Mucosa of rectum (tissue), 2 donors: ENCODE measurements at regions not wholly inside any gene's neighbourhood (a gene's known extent, or its start where the extent isn't known, plus 50 kb on each side); places are given as distances from the start of the nearest gene placed in this dataset.

Experiments
- H3K27ac ChIP-seq, 2 donors: one replicate each; pipeline ENCODE4 v1.7.0; 2013; ENCODE audit warnings: inconsistent platforms in 2 of 2, low read depth in 2 of 2, low read length in 2 of 2
- H3K27me3 ChIP-seq, 2 donors: one replicate each; pipeline ENCODE4 v1.7.0; 2013; ENCODE audit warnings: low read length in 2 of 2; ENCODE audit not compliant: control insufficient read depth in 2 of 2, insufficient read depth in 2 of 2
- H3K36me3 ChIP-seq, 2 donors: one replicate each; pipeline ENCODE4 v1.7.0; 2013; ENCODE audit warnings: low read length in 2 of 2; ENCODE audit not compliant: control insufficient read depth in 2 of 2, insufficient read depth in 2 of 2
- H3K4me1 ChIP-seq, 2 donors: one replicate each; pipeline ENCODE4 v1.7.0; 2013; ENCODE audit warnings: low read length in 2 of 2, mild to moderate bottlenecking in 1 of 2; ENCODE audit not compliant: control insufficient read depth in 2 of 2, insufficient read depth in 2 of 2
- H3K4me3 ChIP-seq, 2 donors: one replicate each; pipeline ENCODE4 v1.7.0; 2013; ENCODE audit warnings: low read length in 2 of 2
- H3K9ac ChIP-seq, 2 donors: one replicate each; pipeline ENCODE4 v1.7.0; 2013; ENCODE audit warnings: low read length in 2 of 2, low read depth in 1 of 2, mild to moderate bottlenecking in 1 of 2
- H3K9me3 ChIP-seq, 2 donors: one replicate each; pipeline ENCODE4 v1.7.0; 2013; ENCODE audit warnings: low read length in 2 of 2; ENCODE audit not compliant: control insufficient read depth in 2 of 2
- donor health status: healthy.
- donor health status: Normal muscosa, but diverticular disease.

- Histone ChIP-seq H3K27me3 (no peaks in the 10 kb centered on the region), H3K4me1 (no peaks in the 10 kb centered on the region), H3K9me3 (no peaks in the 10 kb centered on the region), H3K27ac (no peak overlapping the region), H3K36me3 (no peaks in the 10 kb centered on the region), H3K9ac (no peak overlapping the region), H3K4me3 (no peak overlapping the region)
These were observed 302.5 kb downstream of the BMPER start for GRCh38 chr7:34207810-34208209.

- no peaks in the 10 kb centered on the region for H3K27me3 ChIP-seq
- H3K4me3 ChIP-seq, result no peak overlapping the region
- no peaks in the 10 kb centered on the region for H3K4me1 ChIP-seq
- no peak overlapping the region for H3K9ac ChIP-seq
- H3K36me3 ChIP-seq, result no peaks in the 10 kb centered on the region
- H3K27ac ChIP-seq, result no peak overlapping the region
- H3K9me3 ChIP-seq, result no peaks in the 10 kb centered on the region
These were observed 303.7 kb downstream of the BMPER start for GRCh38 chr7:34208878-34209621.

- H3K27ac ChIP-seq, result no peak overlapping the region
- H3K9ac ChIP-seq, result no peak overlapping the region
- H3K9me3 ChIP-seq, result no peaks in the 10 kb centered on the region
- no peak overlapping the region for H3K4me3 ChIP-seq
- no peaks in the 10 kb centered on the region for H3K36me3 ChIP-seq
- no peaks in the 10 kb centered on the region for H3K27me3 ChIP-seq
- H3K4me1 ChIP-seq, result no peaks in the 10 kb centered on the region
These were observed 305.7 kb downstream of the BMPER start for GRCh38 chr7:34211018-34211417.

- Histone ChIP-seq H3K36me3 (no peaks in the 10 kb centered on the region), H3K27ac (no peak overlapping the region), H3K27me3 (no peaks in the 10 kb centered on the region), H3K9me3 (no peaks in the 10 kb centered on the region), H3K9ac (no peak overlapping the region), H3K4me1 (no peaks in the 10 kb centered on the region), H3K4me3 (no peak overlapping the region)
These were observed 312.6 kb downstream of the BMPER start for GRCh38 chr7:34217972-34218371.

GRCh38 chr7:34219153-34219718 lies 313.9 kb downstream of the BMPER start:
- H3K27ac ChIP-seq, result no peak overlapping the region
- H3K4me1 ChIP-seq, result no peaks in the 10 kb centered on the region
- H3K9ac ChIP-seq, result no peak overlapping the region
- H3K9me3 ChIP-seq, result no peaks in the 10 kb centered on the region
- no peaks in the 10 kb centered on the region for H3K27me3 ChIP-seq
- no peaks in the 10 kb centered on the region for H3K36me3 ChIP-seq
- H3K4me3 ChIP-seq, result no peak overlapping the region

- no peak overlapping the region for H3K4me3 ChIP-seq
- no peaks in the 10 kb centered on the region for H3K27me3 ChIP-seq
- H3K9me3 ChIP-seq, result no peaks in the 10 kb centered on the region
- H3K27ac ChIP-seq, result no peak overlapping the region
- no peaks in the 10 kb centered on the region for H3K36me3 ChIP-seq
- no peaks in the 10 kb centered on the region for H3K4me1 ChIP-seq
- no peak overlapping the region for H3K9ac ChIP-seq
These were observed 315.3 kb downstream of the BMPER start for GRCh38 chr7:34220506-34221185.

GRCh38 chr7:34222316-34222715 lies 317.0 kb downstream of the BMPER start:
- Histone ChIP-seq H3K4me3 (no peak overlapping the region), H3K9ac (no peak overlapping the region), H3K27ac (no peak overlapping the region), H3K9me3 (no peaks in the 10 kb centered on the region), H3K27me3 (no peaks in the 10 kb centered on the region), H3K4me1 (no peaks in the 10 kb centered on the region), H3K36me3 (no peaks in the 10 kb centered on the region)

- H3K27me3 ChIP-seq, result no peaks in the 10 kb centered on the region
- H3K4me3 ChIP-seq, result no peak overlapping the region
These were observed 317.4 kb downstream of the BMPER start for GRCh38 chr7:34222722-34223121.

GRCh38 chr7:34224281-34224680 lies 318.9 kb downstream of the BMPER start:
- no peaks in the 10 kb centered on the region for H3K9me3 ChIP-seq
- H3K4me3 ChIP-seq, result no peak overlapping the region
- H3K4me1 ChIP-seq, result no peaks in the 10 kb centered on the region
- H3K9ac ChIP-seq, result no peak overlapping the region
- H3K27me3 ChIP-seq, result no peaks in the 10 kb centered on the region
- H3K36me3 ChIP-seq, result no peaks in the 10 kb centered on the region
- H3K27ac ChIP-seq, result no peak overlapping the region

More at GRCh38 chr7:34222722-34223121, 317.4 kb downstream of the BMPER start:
- no peaks in the 10 kb centered on the region for H3K36me3 ChIP-seq
- H3K27ac ChIP-seq, result no peak overlapping the region
- no peaks in the 10 kb centered on the region for H3K9me3 ChIP-seq
- no peaks in the 10 kb centered on the region for H3K4me1 ChIP-seq
- H3K9ac ChIP-seq, result no peak overlapping the region

- no peaks in the 10 kb centered on the region for H3K36me3 ChIP-seq
- H3K27ac ChIP-seq, result no peak overlapping the region
- H3K9me3 ChIP-seq, result no peaks in the 10 kb centered on the region
- no peaks in the 10 kb centered on the region for H3K4me1 ChIP-seq
- H3K4me3 ChIP-seq, result no peak overlapping the region
- no peak overlapping the region for H3K9ac ChIP-seq
- H3K27me3 ChIP-seq, result no peaks in the 10 kb centered on the region
These were observed 319.9 kb downstream of the BMPER start for GRCh38 chr7:34225193-34225592.
